K562 (cell line): ENCODE measurements at regions not wholly inside any gene's neighbourhood (a gene's known extent, or its start where the extent isn't known, plus 50 kb on each side); places are given as distances from the start of the nearest gene placed in this dataset.

Source experiments
- CAMTA2 ChIP-seq: fragments of 250-450 bp; sonication (Bioruptor Pico); conservative IDR thresholded peaks from 2 replicates; pipeline ENCODE4 v1.5.1; 2022
- DMBX1 ChIP-seq: fragments of 250-450 bp; sonication (Bioruptor Pico); IDR thresholded peaks from 2 replicates; pipeline ENCODE4 v1.8.0; 2022; ENCODE audit warnings: inconsistent platforms, mild to moderate bottlenecking, moderate library complexity, borderline replicate concordance
- ESRRA ChIP-seq: fragments of 450-650 bp; IDR thresholded peaks from 2 replicates; pipeline ENCODE4 v1.6.1; 2014; ENCODE audit warnings: low read depth, mild to moderate bottlenecking, moderate library complexity, borderline replicate concordance
- HNRNPH1 ChIP-seq: fragments of 200-400 bp; formaldehyde crosslinking; optimal IDR thresholded peaks from 2 replicates; pipeline ENCODE3; 2017; ENCODE audit warnings: low read depth, mild to moderate bottlenecking, low read length, moderate library complexity
- IRF1 ChIP-seq: sonication (generic); formaldehyde crosslinking; IDR thresholded peaks from 2 replicates; pipeline ENCODE4 v1.8.0; 2022; ENCODE audit warnings: missing genetic modification reagents, mild to moderate bottlenecking, borderline replicate concordance
- PRPF4 ChIP-seq: fragments of 200-400 bp; formaldehyde crosslinking; IDR thresholded peaks from one replicate; pipeline ENCODE4 v1.6.1; 2017; ENCODE audit warnings: low read length, low read depth, mild to moderate bottlenecking; ENCODE audit not compliant: insufficient read depth, poor library complexity, severe bottlenecking
- ZNF592 ChIP-seq: fragments of 450-650 bp; IDR thresholded peaks from 2 replicates; pipeline ENCODE4 v1.6.1; 2017; ENCODE audit warnings: antibody characterized with exemption, mild to moderate bottlenecking
- ZNF699 ChIP-seq: fragments of 250-450 bp; sonication (Bioruptor Pico); IDR thresholded peaks from 2 replicates; pipeline ENCODE4 v1.8.0; 2021; ENCODE audit warnings: mild to moderate bottlenecking, moderate library complexity; ENCODE audit not compliant: insufficient replicate concordance
- TF ChIP-seq, protein P1 (sequence below), 2 experiments: fragments of 450-650 bp in 1 of 2; sonication (generic) in 1 of 2; formaldehyde crosslinking in 1 of 2; IDR thresholded peaks; 2 replicates each; pipeline versions ENCODE4 v1.7.1 to v1.9.0; 2016 to 2022; ENCODE audit warnings: inconsistent platforms in 1 of 2, mild to moderate bottlenecking in 1 of 2, missing genetic modification reagents in 1 of 2

- TF ChIP-seq, protein P1, sequence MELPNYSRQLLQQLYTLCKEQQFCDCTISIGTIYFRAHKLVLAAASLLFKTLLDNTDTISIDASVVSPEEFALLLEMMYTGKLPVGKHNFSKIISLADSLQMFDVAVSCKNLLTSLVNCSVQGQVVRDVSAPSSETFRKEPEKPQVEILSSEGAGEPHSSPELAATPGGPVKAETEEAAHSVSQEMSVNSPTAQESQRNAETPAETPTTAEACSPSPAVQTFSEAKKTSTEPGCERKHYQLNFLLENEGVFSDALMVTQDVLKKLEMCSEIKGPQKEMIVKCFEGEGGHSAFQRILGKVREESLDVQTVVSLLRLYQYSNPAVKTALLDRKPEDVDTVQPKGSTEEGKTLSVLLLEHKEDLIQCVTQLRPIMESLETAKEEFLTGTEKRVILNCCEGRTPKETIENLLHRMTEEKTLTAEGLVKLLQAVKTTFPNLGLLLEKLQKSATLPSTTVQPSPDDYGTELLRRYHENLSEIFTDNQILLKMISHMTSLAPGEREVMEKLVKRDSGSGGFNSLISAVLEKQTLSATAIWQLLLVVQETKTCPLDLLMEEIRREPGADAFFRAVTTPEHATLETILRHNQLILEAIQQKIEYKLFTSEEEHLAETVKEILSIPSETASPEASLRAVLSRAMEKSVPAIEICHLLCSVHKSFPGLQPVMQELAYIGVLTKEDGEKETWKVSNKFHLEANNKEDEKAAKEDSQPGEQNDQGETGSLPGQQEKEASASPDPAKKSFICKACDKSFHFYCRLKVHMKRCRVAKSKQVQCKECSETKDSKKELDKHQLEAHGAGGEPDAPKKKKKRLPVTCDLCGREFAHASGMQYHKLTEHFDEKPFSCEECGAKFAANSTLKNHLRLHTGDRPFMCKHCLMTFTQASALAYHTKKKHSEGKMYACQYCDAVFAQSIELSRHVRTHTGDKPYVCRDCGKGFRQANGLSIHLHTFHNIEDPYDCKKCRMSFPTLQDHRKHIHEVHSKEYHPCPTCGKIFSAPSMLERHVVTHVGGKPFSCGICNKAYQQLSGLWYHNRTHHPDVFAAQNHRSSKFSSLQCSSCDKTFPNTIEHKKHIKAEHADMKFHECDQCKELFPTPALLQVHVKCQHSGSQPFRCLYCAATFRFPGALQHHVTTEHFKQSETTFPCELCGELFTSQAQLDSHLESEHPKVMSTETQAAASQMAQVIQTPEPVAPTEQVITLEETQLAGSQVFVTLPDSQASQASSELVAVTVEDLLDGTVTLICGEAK (IDR thresholded peaks at IDR 0.05), result no peak
- TF ChIP-seq, protein P1 (CRISPR knock-in tag; IDR thresholded peaks at IDR 0.05), result no peak
- TF ChIP-seq ZNF699 (CRISPR knock-in tag) (no peak), ESRRA (no peak), ZNF592 (peak; percentile 80), DMBX1 (CRISPR knock-in tag) (no peak; the same call in 1 of the 2 replicates), CAMTA2 (CRISPR knock-in tag) (no peak), PRPF4 (no peak), IRF1 (CRISPR knock-in tag) (no peak), HNRNPH1 (no peak)
Measured at GRCh38 chr2:191557841-191558240, 120.1 kb upstream of the NABP1 start (continued).
